HCT116 (cell line): ENCODE measurements at regions not wholly inside any gene's neighbourhood (a gene's known extent, or its start where the extent isn't known, plus 50 kb on each side); places are given as distances from the start of the nearest gene placed in this dataset.

Experiments
- ATAC-seq: fragments of 200-7000 bp; cut with Tn5 transposase; 2 replicates; pipeline ENCODE4 v1.9.1; 2020; ENCODE audit warnings: mild to moderate bottlenecking, moderate library complexity
- BruUV-seq: library from RNA; stranded (reverse); fragments of 400-500 nt; replicated peaks from 2 replicates; lab custom pipeline; 2021; lab: Mats Ljungman, UMichigan
- CTCF ChIA-PET: fragments of 300-600 bp; sonication (Branson Sonifier 250); formaldehyde crosslinking; loops from one replicate; lab custom pipeline; 2021; ENCODE audit warnings: antibody characterized with exemption; lab: Charles Lee
- POLR2A ChIA-PET: fragments of 300-600, 350-600 bp; sonication (Branson Sonifier 250); formaldehyde crosslinking; loops from one replicate; lab custom pipeline; 2021; ENCODE audit warnings: antibody characterized with exemption; lab: Charles Lee
- RAD21 ChIA-PET, 2 experiments: fragments of 300-600 bp; sonication (Branson Sonifier 250); formaldehyde crosslinking; loops; one replicate each; lab custom pipeline; 2023; ENCODE audit warnings: low total read pairs in 2 of 2; ENCODE audit not compliant: uncharacterized antibody in 2 of 2, unreplicated experiment in 2 of 2, low non-redundant PET in 1 of 2; lab: Charles Lee
- DNase-seq: peaks from one replicate; pipeline ENCODE4 v3.0.0-alpha.2; 2010; ENCODE audit warnings: low read depth, low spot score
- H2AFZ ChIP-seq: fragments of 200-600 bp; shearing (Covaris generic), sonication (generic); 2 replicates; pipeline ENCODE4 v1.6.1; 2017; ENCODE audit warnings: low read depth, mixed run types, mixed read lengths, antibody characterized with exemption, low read length; ENCODE audit not compliant: poor library complexity, severe bottlenecking
- H3K27ac ChIP-seq: 2 replicates; pipeline ENCODE4 v1.5.1; 2012; ENCODE audit warnings: low read depth, low read length
- H3K27me3 ChIP-seq: fragments of 200-600 bp; sonication (generic); 2 replicates; pipeline ENCODE4 v1.6.1; 2016; ENCODE audit warnings: mixed run types, low read length, mixed read lengths; ENCODE audit not compliant: insufficient read depth
- H3K36me3 ChIP-seq, 2 experiments: fragments of 200-500 bp in 1 of 2; fragments of 200-600 bp in 1 of 2; sonication (Bioruptor generic) in 1 of 2; sonication (generic) in 1 of 2; 2 replicates each; pipeline versions ENCODE4 v1.5.1 to v1.6.1; 2014 to 2016; ENCODE audit warnings: low read length in 2 of 2, inconsistent platforms in 1 of 2, mixed read lengths in 1 of 2, mixed run types in 1 of 2; ENCODE audit not compliant: insufficient read depth in 2 of 2, control insufficient read depth in 1 of 2
- H3K4me1 ChIP-seq, 2 experiments: fragments of 200-600 bp in 1 of 2; sonication (generic) in 1 of 2; 2 replicates each; pipeline versions ENCODE4 v1.5.1 to v1.6.1; 2012 to 2017; ENCODE audit warnings: low read length in 2 of 2, inconsistent platforms in 1 of 2, mild to moderate bottlenecking in 1 of 2, mixed read lengths in 1 of 2, mixed run types in 1 of 2, moderate library complexity in 1 of 2; ENCODE audit not compliant: insufficient read depth in 2 of 2, control insufficient read depth in 1 of 2
- H3K4me2 ChIP-seq: fragments of 200-600 bp; sonication (generic); 2 replicates; pipeline ENCODE4 v1.6.1; 2017; ENCODE audit warnings: mixed run types, low read length, mixed read lengths
- H3K4me3 ChIP-seq, 2 experiments: fragments of 200-600 bp in 1 of 2; sonication (generic) in 1 of 2; replicated peaks in 1 of 2; 2 replicates each; pipeline ENCODE4 v1.5.1; 2011 to 2016; ENCODE audit warnings: low read length in 2 of 2, control low read depth in 1 of 2, low read depth in 1 of 2, mild to moderate bottlenecking in 1 of 2, mixed read lengths in 1 of 2, mixed run types in 1 of 2
- H3K79me2 ChIP-seq: fragments of 200-600 bp; sonication (generic); 2 replicates; pipeline ENCODE4 v1.6.1; 2017; ENCODE audit warnings: mild to moderate bottlenecking, mixed run types, low read length, moderate library complexity, mixed read lengths; ENCODE audit not compliant: insufficient read depth
- H3K9ac ChIP-seq: fragments of 200-600 bp; sonication (generic); 2 replicates; pipeline ENCODE4 v1.6.1; 2016; ENCODE audit warnings: low read length, mixed read lengths
- H3K9me2 ChIP-seq: fragments of 200-600 bp; sonication (generic), shearing (Covaris generic); 2 replicates; pipeline ENCODE4 v1.6.1; 2017; ENCODE audit warnings: mixed run types, mild to moderate bottlenecking, moderate library complexity; ENCODE audit not compliant: insufficient read depth
- H3K9me3 ChIP-seq, 2 experiments: fragments of 200-500 bp in 1 of 2; fragments of 200-600 bp in 1 of 2; sonication (Bioruptor generic) in 1 of 2; sonication (generic) in 1 of 2; 2 replicates each; pipeline ENCODE4 v1.6.1; 2014 to 2017; ENCODE audit warnings: low read length in 2 of 2, mixed read lengths in 2 of 2, inconsistent platforms in 1 of 2, low read depth in 1 of 2, mild to moderate bottlenecking in 1 of 2, mixed run types in 1 of 2, moderate library complexity in 1 of 2; ENCODE audit not compliant: control insufficient read depth in 1 of 2, insufficient read depth in 1 of 2
- H4K20me1 ChIP-seq: fragments of 200-600 bp; sonication (generic), shearing (Covaris generic); 2 replicates; pipeline ENCODE4 v1.6.1; 2017; ENCODE audit warnings: mixed run types, mild to moderate bottlenecking, moderate library complexity; ENCODE audit not compliant: insufficient read depth
- CBX3 ChIP-seq: IDR thresholded peaks from 2 replicates; pipeline ENCODE4 v1.6.1; 2012; ENCODE audit warnings: low read depth
- EGR1 ChIP-seq: IDR thresholded peaks from 2 replicates; pipeline ENCODE4 v1.6.1; 2012; ENCODE audit warnings: low read depth
- ELF1 ChIP-seq: IDR thresholded peaks from 2 replicates; pipeline ENCODE4 v1.6.1; 2012; ENCODE audit warnings: low read depth, borderline replicate concordance
- EZH2 ChIP-seq: fragments of 200-600 bp; sonication (generic); IDR thresholded peaks from 2 replicates; pipeline ENCODE4 v1.6.1; 2017; ENCODE audit warnings: antibody characterized with exemption, mixed run types
- EZH2phosphoT487 ChIP-seq: fragments of 200-600 bp; IDR thresholded peaks from 2 replicates; pipeline ENCODE4 v1.6.1; 2018; ENCODE audit warnings: antibody characterized with exemption, borderline replicate concordance
- FOSL1 ChIP-seq: IDR thresholded peaks from 2 replicates; pipeline ENCODE4 v1.6.1; 2012; ENCODE audit warnings: low read depth
- JUND ChIP-seq: IDR thresholded peaks from 2 replicates; pipeline ENCODE4 v1.6.1; 2012
- POLR2AphosphoS5 ChIP-seq: IDR thresholded peaks from 2 replicates; pipeline ENCODE4 v1.6.1; 2011; ENCODE audit warnings: mild to moderate bottlenecking, low read depth, low read length, moderate library complexity
- RAD21 ChIP-seq: IDR thresholded peaks from 2 replicates; pipeline ENCODE4 v1.6.1; 2012; ENCODE audit warnings: low read depth, mild to moderate bottlenecking
- SIN3A ChIP-seq: IDR thresholded peaks from 2 replicates; pipeline ENCODE4 v1.6.1; 2012; ENCODE audit warnings: low read depth
- SRF ChIP-seq: IDR thresholded peaks from 2 replicates; pipeline ENCODE4 v1.6.1; 2012; ENCODE audit warnings: low read depth
- TCF7L2 ChIP-seq: IDR thresholded peaks from 2 replicates; pipeline ENCODE4 v1.7.0; 2011; ENCODE audit warnings: borderline replicate concordance, inconsistent platforms; ENCODE audit not compliant: insufficient read depth, insufficient read length; ENCODE audit errors: extremely low read depth
- YY1 ChIP-seq: IDR thresholded peaks from 2 replicates; pipeline ENCODE4 v1.6.1; 2011; ENCODE audit warnings: low read length, low read depth, moderate library complexity, mild to moderate bottlenecking; ENCODE audit not compliant: insufficient replicate concordance; ENCODE audit errors: extremely low read depth
- ZFX ChIP-seq: fragments of 450-650 bp; IDR thresholded peaks from 2 replicates; pipeline ENCODE4 v1.6.1; 2017
- ZNF274 ChIP-seq: fragments of 200-500 bp; sonication (Bioruptor generic); IDR thresholded peaks from 2 replicates; pipeline ENCODE4 v1.6.1; 2014; ENCODE audit warnings: mild to moderate bottlenecking, low read depth, low read length, inconsistent platforms
- intact Hi-C: fragments of 100-400 bp; cut with micrococcal nuclease; formaldehyde crosslinking; loops from 2 replicates; pipeline ENCODE4 v1.10.0; 2022
- TF ChIP-seq, protein P1 (sequence below), 3 experiments: fragments of 200-600 bp in 1 of 3; sonication (generic) in 1 of 3; IDR thresholded peaks in 2 of 3; conservative IDR thresholded peaks in 1 of 3; 2 replicates each; pipeline ENCODE4 v1.5.1; 2012 to 2017; ENCODE audit warnings: low read depth in 2 of 3, low read length in 2 of 3, antibody characterized with exemption in 1 of 3, borderline replicate concordance in 1 of 3, control low read depth in 1 of 3, mild to moderate bottlenecking in 1 of 3, mixed read lengths in 1 of 3, mixed run types in 1 of 3, moderate library complexity in 1 of 3; ENCODE audit not compliant: insufficient read depth in 1 of 3
- TF ChIP-seq, protein P2 (sequence below): IDR thresholded peaks from 2 replicates; pipeline ENCODE4 v1.6.1; 2012; ENCODE audit warnings: low read depth

DNA sequence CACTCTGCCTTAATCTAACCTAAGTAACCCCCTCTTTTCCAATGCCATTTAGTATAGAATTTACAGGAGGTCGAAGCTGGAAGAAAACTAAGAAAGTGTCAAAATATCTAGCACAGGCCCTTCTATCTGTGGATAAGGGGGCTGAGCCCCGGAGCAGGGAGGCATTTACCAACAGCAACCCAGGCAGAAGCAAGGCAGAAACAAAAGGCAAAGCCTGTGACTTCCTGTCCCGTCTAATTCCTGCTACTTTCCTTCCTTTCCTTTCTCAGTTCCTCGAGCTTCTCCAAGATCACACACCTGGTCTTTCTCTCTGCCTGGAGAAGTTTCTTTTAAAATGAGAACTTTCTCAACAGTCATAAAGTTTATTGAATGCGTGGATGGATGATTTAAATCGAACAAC lies 146.0 kb downstream of the FOXA2 start (continued):
- no peak for TF ChIP-seq YY1
- no peak for TF ChIP-seq ZFX
- no peak for TF ChIP-seq JUND
- no peak for TF ChIP-seq SIN3A
- no peak for TF ChIP-seq SRF
- TF ChIP-seq ELF1, result no peak
- TF ChIP-seq RAD21, result no peak
- TF ChIP-seq TCF7L2, result no peak
- no peak for TF ChIP-seq FOSL1
- TF ChIP-seq CBX3, result no peak
- no peak for TF ChIP-seq ZNF274
- no peak for TF ChIP-seq POLR2AphosphoS5

DNA sequence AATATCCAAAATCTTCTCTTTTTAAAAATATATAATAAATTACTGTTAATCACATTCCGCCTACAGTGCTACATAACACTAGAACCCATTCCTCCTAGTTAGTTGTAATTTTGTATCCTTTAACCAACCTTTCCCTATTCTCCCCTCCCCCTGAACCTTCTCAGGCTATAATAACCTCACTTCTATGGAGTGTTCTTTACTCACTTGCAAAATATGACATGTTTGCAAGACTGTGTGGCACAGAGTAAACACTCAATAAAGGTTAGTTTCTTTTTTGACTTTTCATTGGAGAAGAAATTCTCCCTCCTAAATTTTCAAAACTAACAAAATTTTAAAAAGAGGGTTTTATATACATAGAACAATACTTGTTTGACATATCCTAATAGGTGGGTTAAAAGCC lies 147.0 kb downstream of the FOXA2 start:
- H3K27me3 ChIP-seq, result no peaks in the 10 kb centered on the region
- DNase-seq (no peak), ATAC-seq (no peak)
- no peak overlapping the region for H3K4me2 ChIP-seq
- no peaks in the 10 kb centered on the region for H3K4me1 ChIP-seq
- ChIA-PET CTCF (no interaction called here), POLR2A (no interaction called here), RAD21 (no interaction called here)
- H3K79me2 ChIP-seq, result no peaks in the 10 kb centered on the region
- H3K9me2 ChIP-seq, result no peaks in the 10 kb centered on the region
- no peaks in the 10 kb centered on the region for H4K20me1 ChIP-seq
- TF ChIP-seq EZH2phosphoT487, result no peak
- no peak for TF ChIP-seq YY1
- TF ChIP-seq, protein P1, sequence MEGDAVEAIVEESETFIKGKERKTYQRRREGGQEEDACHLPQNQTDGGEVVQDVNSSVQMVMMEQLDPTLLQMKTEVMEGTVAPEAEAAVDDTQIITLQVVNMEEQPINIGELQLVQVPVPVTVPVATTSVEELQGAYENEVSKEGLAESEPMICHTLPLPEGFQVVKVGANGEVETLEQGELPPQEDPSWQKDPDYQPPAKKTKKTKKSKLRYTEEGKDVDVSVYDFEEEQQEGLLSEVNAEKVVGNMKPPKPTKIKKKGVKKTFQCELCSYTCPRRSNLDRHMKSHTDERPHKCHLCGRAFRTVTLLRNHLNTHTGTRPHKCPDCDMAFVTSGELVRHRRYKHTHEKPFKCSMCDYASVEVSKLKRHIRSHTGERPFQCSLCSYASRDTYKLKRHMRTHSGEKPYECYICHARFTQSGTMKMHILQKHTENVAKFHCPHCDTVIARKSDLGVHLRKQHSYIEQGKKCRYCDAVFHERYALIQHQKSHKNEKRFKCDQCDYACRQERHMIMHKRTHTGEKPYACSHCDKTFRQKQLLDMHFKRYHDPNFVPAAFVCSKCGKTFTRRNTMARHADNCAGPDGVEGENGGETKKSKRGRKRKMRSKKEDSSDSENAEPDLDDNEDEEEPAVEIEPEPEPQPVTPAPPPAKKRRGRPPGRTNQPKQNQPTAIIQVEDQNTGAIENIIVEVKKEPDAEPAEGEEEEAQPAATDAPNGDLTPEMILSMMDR (IDR thresholded peaks at IDR 0.05 in 2 of 3, conservative IDR thresholded peaks at IDR 0.05 in 1 of 3; ENCODE audit: borderline replicate concordance in 1 of 3, insufficient read depth in 1 of 3, low read depth in 2 of 3, low read length in 2 of 3), result no peak
- TF ChIP-seq, protein P2, sequence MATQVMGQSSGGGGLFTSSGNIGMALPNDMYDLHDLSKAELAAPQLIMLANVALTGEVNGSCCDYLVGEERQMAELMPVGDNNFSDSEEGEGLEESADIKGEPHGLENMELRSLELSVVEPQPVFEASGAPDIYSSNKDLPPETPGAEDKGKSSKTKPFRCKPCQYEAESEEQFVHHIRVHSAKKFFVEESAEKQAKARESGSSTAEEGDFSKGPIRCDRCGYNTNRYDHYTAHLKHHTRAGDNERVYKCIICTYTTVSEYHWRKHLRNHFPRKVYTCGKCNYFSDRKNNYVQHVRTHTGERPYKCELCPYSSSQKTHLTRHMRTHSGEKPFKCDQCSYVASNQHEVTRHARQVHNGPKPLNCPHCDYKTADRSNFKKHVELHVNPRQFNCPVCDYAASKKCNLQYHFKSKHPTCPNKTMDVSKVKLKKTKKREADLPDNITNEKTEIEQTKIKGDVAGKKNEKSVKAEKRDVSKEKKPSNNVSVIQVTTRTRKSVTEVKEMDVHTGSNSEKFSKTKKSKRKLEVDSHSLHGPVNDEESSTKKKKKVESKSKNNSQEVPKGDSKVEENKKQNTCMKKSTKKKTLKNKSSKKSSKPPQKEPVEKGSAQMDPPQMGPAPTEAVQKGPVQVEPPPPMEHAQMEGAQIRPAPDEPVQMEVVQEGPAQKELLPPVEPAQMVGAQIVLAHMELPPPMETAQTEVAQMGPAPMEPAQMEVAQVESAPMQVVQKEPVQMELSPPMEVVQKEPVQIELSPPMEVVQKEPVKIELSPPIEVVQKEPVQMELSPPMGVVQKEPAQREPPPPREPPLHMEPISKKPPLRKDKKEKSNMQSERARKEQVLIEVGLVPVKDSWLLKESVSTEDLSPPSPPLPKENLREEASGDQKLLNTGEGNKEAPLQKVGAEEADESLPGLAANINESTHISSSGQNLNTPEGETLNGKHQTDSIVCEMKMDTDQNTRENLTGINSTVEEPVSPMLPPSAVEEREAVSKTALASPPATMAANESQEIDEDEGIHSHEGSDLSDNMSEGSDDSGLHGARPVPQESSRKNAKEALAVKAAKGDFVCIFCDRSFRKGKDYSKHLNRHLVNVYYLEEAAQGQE, result no peak
- no peak for TF ChIP-seq EGR1
- TF ChIP-seq EZH2, result no peak
- TF ChIP-seq SIN3A, result no peak
- TF ChIP-seq SRF, result no peak
- intact Hi-C loops, result no loop called here
- H2AFZ ChIP-seq, result no peak overlapping the region
- H3K4me3 ChIP-seq, result no peak overlapping the region
- no TSS peak for BruUV-seq
- no peaks in the 10 kb centered on the region for H3K9me3 ChIP-seq
- no peak overlapping the region for H3K27ac ChIP-seq
- no peaks in the 10 kb centered on the region for H3K36me3 ChIP-seq
- no peak overlapping the region for H3K9ac ChIP-seq
